Epithelial cell of prostate (primary cell): ENCODE measurements at regions not wholly inside any gene's neighbourhood (a gene's known extent, or its start where the extent isn't known, plus 50 kb on each side); places are given as distances from the start of the nearest gene placed in this dataset.
"Not testable (repeated sequence)": the region's sequence is repeated elsewhere in the genome, so short reads cannot be mapped to it uniquely, and the experiment has no call there.

Experiments used
- DNase-seq: peaks from one replicate; pipeline ENCODE4 v3.0.0-alpha.2; 2011; ENCODE audit warnings: low read depth, low spot score
- H3K27ac ChIP-seq: fragments of 450-650 bp; 2 replicates; pipeline ENCODE4 v1.5.1; 2017; ENCODE audit warnings: mild to moderate bottlenecking

- no peak for DNase-seq
- no peak overlapping the region for H3K27ac ChIP-seq
These were observed 74.4 kb upstream of the LYPLAL1 start for GRCh38 chr1:219099307-219099706.

- H3K27ac ChIP-seq: no peak overlapping the region
- no peak for DNase-seq
These were observed 73.6 kb upstream of the LYPLAL1 start for GRCh38 chr1:219100059-219100458.

GRCh38 chr1:219102466-219102865 is 71.2 kb upstream of the LYPLAL1 start:
- not testable (repeated sequence) for H3K27ac ChIP-seq, DNase-seq

GRCh38 chr1:219105893-219106292 is 67.8 kb upstream of the LYPLAL1 start:
- no peak for DNase-seq
- no peak overlapping the region for H3K27ac ChIP-seq

- H3K27ac ChIP-seq: no peak overlapping the region
- no peak for DNase-seq
These were observed 64.2 kb upstream of the LYPLAL1 start for GRCh38 chr1:219109424-219110018.

GRCh38 chr1:219113261-219113660 is 60.4 kb upstream of the LYPLAL1 start:
- no peak for DNase-seq
- H3K27ac ChIP-seq: no peak overlapping the region

GRCh38 chr1:219114014-219114413 is 59.7 kb upstream of the LYPLAL1 start:
- H3K27ac ChIP-seq: no peak overlapping the region

GRCh38 chr1:219119839-219120238 is 53.8 kb upstream of the LYPLAL1 start:
- DNase-seq: peak; percentile 1
- H3K27ac ChIP-seq: no peak overlapping the region

More at GRCh38 chr1:219114014-219114413, 59.7 kb upstream of the LYPLAL1 start:
- DNase-seq: no peak

- H3K27ac ChIP-seq: no peak overlapping the region
- no peak for DNase-seq
These were observed 52.8 kb upstream of the LYPLAL1 start for GRCh38 chr1:219120624-219121544.

- H3K27ac ChIP-seq: no peak overlapping the region
- no peak for DNase-seq
These were observed 52.0 kb upstream of the LYPLAL1 start for GRCh38 chr1:219121679-219122078.

- DNase-seq: no peak
- H3K27ac ChIP-seq: no peak overlapping the region
These were observed 50.6 kb upstream of the LYPLAL1 start for GRCh38 chr1:219123036-219123435.
